ENCODE measurements at regions not wholly inside any gene's neighbourhood (a gene's known extent, or its start where the extent isn't known, plus 50 kb on each side); places are given as distances from the start of the nearest gene placed in this dataset.
A peak's percentile ranks its signal among the peaks of the same experiment; 100 is the strongest.

- DNase-seq: no peak
Measured at GRCh38 chr15:92565351-92566125, 90.0 kb downstream of the FAM174B start.

GRCh38 chr15:92561754-92562153 is 93.8 kb downstream of the FAM174B start:
- no peak for DNase-seq

GRCh38 chr15:92553317-92553716 is 102.3 kb downstream of the FAM174B start:
- DNase-seq: no peak

GRCh38 chr15:92545996-92546395 is 109.6 kb downstream of the FAM174B start:
- DNase-seq: no peak

GRCh38 chr15:92541291-92542200 is 114.0 kb downstream of the FAM174B start:
- no peak for DNase-seq

GRCh38 chr15:92538115-92538514 is 117.5 kb downstream of the FAM174B start:
- no peak for DNase-seq

GRCh38 chr15:92533298-92533697 is 122.3 kb downstream of the FAM174B start:
- no peak for DNase-seq

- no peak for DNase-seq
Measured at GRCh38 chr15:92531406-92531805, 124.2 kb downstream of the FAM174B start.

GRCh38 chr15:92528736-92529135 is 126.8 kb downstream of the FAM174B start:
- DNase-seq: no peak

GRCh38 chr15:92527197-92527596 is 128.4 kb downstream of the FAM174B start:
- DNase-seq: no peak

- DNase-seq: no peak
Measured at GRCh38 chr15:92525758-92526245, 129.8 kb downstream of the FAM174B start.

- DNase-seq: no peak
Measured at GRCh38 chr15:92524874-92525565, 130.6 kb downstream of the FAM174B start.

GRCh38 chr15:92524161-92524560 is 130.5 kb downstream of the ST8SIA2 start:
- DNase-seq: no peak

- no peak for DNase-seq
Measured at GRCh38 chr15:92523176-92523575, 129.5 kb downstream of the ST8SIA2 start.

GRCh38 chr15:92521624-92522008 is 127.9 kb downstream of the ST8SIA2 start:
- peak; percentile 2 for DNase-seq

- DNase-seq: no peak
Measured at GRCh38 chr15:92520914-92521623, 127.4 kb downstream of the ST8SIA2 start.

- DNase-seq: no peak
Measured at GRCh38 chr15:92519709-92520108, 126.0 kb downstream of the ST8SIA2 start.

All from HCEC 1CT (cell line).